Thymus (tissue), 11 donors: ENCODE measurements at regions not wholly inside any gene's neighbourhood (a gene's known extent, or its start where the extent isn't known, plus 50 kb on each side); places are given as distances from the start of the nearest gene placed in this dataset.

Experiments
- DNase-seq, 9 donors: peaks; one replicate each; pipeline ENCODE4 v3.0.0-alpha.2; 2013; ENCODE audit warnings: low spot score in 9 of 9, low read depth in 6 of 9, missing footprints in 1 of 9
- H3K27ac ChIP-seq, 2 donors: one replicate each; pipeline ENCODE4 v1.5.1; 2013; ENCODE audit warnings: control low read depth in 1 of 2, low read depth in 1 of 2, low read length in 1 of 2, mild to moderate bottlenecking in 1 of 2, moderate library complexity in 1 of 2
- H3K27me3 ChIP-seq, 2 donors: one replicate each; pipeline ENCODE4 v1.5.1; 2013; ENCODE audit warnings: low read length in 1 of 2; ENCODE audit not compliant: control insufficient read depth in 2 of 2, insufficient read depth in 1 of 2
- H3K36me3 ChIP-seq, 2 donors: one replicate each; pipeline ENCODE4 v1.5.1; 2013; ENCODE audit warnings: low read length in 1 of 2, mild to moderate bottlenecking in 1 of 2, moderate library complexity in 1 of 2; ENCODE audit not compliant: control insufficient read depth in 2 of 2, insufficient read depth in 2 of 2
- H3K4me1 ChIP-seq, 2 donors: one replicate each; pipeline ENCODE4 v1.5.1; 2013; ENCODE audit warnings: low read length in 2 of 2; ENCODE audit not compliant: control insufficient read depth in 2 of 2, insufficient read depth in 2 of 2
- H3K4me3 ChIP-seq, 2 donors: one replicate each; pipeline ENCODE4 v1.5.1; 2013; ENCODE audit warnings: low read length in 2 of 2, control low read depth in 1 of 2, mild to moderate bottlenecking in 1 of 2
- H3K9me3 ChIP-seq, 2 donors: one replicate each; pipeline ENCODE4 v1.5.1; 2013; ENCODE audit warnings: low read length in 1 of 2, mild to moderate bottlenecking in 1 of 2; ENCODE audit not compliant: control insufficient read depth in 2 of 2, insufficient read depth in 1 of 2
- WGBS: extraction: QIAGEN DNeasy Blood & Tissue Kit; methylation state at CpG from one replicate; pipeline ENCODE4 v1.1.7; 2013; 5-methylcytosine and 5-hydroxymethylcytosine counted together
- donor health status: healthy.

DNA sequence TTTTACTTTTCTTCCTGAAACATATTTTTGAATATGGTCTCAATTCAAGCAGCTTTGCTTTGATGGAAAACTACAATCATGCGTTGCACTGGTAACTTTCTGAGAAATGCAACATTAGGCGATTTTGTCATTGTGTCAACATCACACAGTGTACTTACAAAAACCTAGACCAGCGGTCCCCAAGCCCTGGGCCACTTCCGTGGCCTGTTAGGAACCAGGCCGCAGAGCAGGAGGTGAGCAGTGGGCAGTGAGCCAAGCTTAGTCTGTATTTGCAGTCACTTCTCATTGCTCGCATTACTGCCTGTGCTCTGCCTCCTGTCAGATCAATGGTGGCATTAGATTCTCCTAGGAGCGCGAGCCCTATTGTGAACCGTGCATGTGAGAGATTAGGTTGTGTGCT, 163.7 kb upstream of the NOVA1 start:
- no peaks in the 10 kb centered on the region for H3K4me1 ChIP-seq
- no peaks in the 10 kb centered on the region for H3K27me3 ChIP-seq
- no peak overlapping the region for H3K27ac ChIP-seq
- 93% methylated on average over 9 of the region's 9 CpGs for WGBS
- no peaks in the 10 kb centered on the region for H3K9me3 ChIP-seq
- no peak overlapping the region for H3K4me3 ChIP-seq
- DNase-seq, result no peak
- no peaks in the 10 kb centered on the region for H3K36me3 ChIP-seq

DNA sequence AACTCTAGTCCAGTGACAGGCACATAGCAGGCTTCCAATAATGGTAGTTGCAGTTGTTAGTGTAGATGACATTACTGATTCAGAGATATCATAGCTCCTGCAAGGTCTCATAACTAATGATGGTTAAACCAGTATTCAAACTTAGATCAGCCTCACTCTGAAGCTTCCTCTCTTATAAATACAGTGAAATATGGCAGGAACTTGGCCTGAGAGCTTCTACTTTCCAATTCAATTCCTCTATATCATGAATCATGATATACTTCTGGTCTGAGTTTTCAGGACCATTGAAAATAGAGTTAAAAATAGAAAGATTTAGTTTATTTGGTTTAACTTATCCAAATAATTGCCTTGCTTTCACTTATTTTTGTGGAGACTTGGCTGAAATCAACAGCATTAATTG, 167.5 kb upstream of the NOVA1 start:
- no peak for DNase-seq
- Histone ChIP-seq H3K4me3 (no peak overlapping the region), H3K27me3 (no peaks in the 10 kb centered on the region), H3K27ac (no peak overlapping the region), H3K4me1 (no peaks in the 10 kb centered on the region), H3K36me3 (no peaks in the 10 kb centered on the region), H3K9me3 (no peaks in the 10 kb centered on the region)

DNA sequence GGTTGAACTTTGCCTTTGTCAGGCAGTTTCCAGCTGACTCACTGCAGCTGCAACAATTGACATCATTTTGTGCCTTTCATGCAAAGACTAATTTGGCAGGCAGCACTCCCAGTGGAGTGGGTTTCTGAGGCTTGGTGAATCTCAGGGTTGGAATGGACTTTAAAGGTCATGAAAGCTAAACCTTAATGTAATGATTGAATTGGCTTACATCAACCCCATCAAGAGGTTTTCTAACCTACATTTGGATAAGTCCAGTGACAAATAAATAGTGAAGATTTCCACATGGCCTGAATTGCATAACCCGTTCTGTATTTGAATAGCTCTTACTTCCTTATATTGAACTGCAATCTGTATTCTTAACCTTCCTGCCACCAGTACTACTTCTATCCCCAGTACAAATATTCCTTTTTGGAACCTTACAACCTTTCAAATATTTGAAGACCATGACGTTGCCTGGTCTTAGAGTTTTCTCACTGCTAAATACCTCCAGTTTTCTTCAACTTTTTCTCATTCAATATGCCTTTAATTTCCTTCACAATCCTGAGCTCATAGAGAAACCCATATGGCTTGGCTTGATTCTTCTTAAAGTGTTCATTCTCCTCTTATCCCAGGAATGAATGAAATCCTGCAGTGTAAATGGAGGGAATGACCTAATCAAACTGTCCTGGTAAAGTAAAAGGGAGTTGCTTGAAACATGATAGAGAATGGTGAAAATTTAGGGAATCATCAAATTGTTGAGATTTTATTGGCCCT, 168.1 kb upstream of the NOVA1 start:
- Histone ChIP-seq H3K9me3 (no peaks in the 10 kb centered on the region), H3K36me3 (no peaks in the 10 kb centered on the region), H3K4me3 (no peak overlapping the region), H3K4me1 (no peaks in the 10 kb centered on the region), H3K27ac (no peak overlapping the region), H3K27me3 (no peaks in the 10 kb centered on the region)
- WGBS, result 65% methylated on average over 2 of the region's 2 CpGs
- DNase-seq, result no peak

DNA sequence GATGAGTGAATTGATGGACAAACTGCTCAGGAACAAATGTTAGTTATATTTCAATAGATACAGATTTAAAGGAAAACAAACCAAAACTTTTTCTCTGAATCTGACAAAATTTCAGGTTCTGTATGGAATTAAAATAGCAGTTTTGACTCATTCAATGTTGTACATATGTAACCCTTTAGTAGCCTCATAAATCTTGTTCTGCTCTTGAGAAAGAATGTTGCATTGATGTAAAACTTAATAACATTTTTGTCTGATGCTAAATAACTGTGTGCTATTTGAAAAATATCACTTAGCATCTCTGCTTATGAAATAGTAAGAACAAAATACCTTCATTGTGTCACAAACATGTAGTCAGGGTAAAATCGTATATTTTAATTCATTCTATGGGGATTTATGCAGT, 168.9 kb upstream of the NOVA1 start:
- no peak for DNase-seq
- H3K4me3 ChIP-seq, result no peak overlapping the region
- H3K27me3 ChIP-seq, result no peaks in the 10 kb centered on the region
- no peaks in the 10 kb centered on the region for H3K36me3 ChIP-seq
- WGBS, result 95% methylated on average over 1 of the region's 1 CpG
- H3K27ac ChIP-seq, result no peak overlapping the region
- H3K4me1 ChIP-seq, result no peaks in the 10 kb centered on the region
- no peaks in the 10 kb centered on the region for H3K9me3 ChIP-seq

DNA sequence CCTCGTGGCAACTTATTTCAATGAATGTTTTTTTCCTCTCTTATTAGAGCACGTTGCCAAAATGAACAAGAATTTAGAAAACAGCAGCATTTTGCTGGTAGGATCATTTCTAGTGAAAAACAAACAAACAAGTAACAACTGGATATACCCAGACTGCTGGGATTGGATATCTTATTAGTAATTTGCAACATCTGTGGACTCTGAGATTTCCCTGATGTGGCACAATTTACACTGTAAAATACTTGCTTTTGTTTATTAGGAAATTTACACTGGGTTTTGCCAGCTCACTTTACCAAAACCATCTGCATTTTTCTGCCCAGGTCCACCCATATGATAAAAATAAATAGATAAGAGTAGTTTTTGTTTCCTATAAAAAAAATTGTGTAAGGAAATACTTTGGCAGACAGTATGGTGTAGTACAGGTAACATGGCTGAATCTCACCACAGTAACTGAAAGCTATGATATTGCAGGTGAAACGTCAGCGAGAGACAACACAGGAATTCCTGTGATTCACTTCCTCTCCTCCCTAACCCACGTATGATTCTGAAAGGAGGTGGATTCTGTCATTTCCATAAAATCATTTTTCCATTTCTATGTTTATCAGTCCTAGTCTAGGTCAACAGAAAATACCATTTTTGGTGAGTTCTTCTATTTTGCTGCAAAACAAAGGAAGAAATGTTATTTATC, 176.2 kb upstream of the NOVA1 start:
- Histone ChIP-seq H3K27me3 (no peaks in the 10 kb centered on the region), H3K4me1 (no peaks in the 10 kb centered on the region), H3K27ac (no peak overlapping the region), H3K36me3 (no peaks in the 10 kb centered on the region), H3K4me3 (no peak overlapping the region), H3K9me3 (no peaks in the 10 kb centered on the region)
- 67% methylated on average over 5 of the region's 5 CpGs for WGBS
- DNase-seq, result no peak

- no peak for DNase-seq
Measured at GRCh38 chr14:26775765-26776563, 178.1 kb upstream of the NOVA1 start.

DNA sequence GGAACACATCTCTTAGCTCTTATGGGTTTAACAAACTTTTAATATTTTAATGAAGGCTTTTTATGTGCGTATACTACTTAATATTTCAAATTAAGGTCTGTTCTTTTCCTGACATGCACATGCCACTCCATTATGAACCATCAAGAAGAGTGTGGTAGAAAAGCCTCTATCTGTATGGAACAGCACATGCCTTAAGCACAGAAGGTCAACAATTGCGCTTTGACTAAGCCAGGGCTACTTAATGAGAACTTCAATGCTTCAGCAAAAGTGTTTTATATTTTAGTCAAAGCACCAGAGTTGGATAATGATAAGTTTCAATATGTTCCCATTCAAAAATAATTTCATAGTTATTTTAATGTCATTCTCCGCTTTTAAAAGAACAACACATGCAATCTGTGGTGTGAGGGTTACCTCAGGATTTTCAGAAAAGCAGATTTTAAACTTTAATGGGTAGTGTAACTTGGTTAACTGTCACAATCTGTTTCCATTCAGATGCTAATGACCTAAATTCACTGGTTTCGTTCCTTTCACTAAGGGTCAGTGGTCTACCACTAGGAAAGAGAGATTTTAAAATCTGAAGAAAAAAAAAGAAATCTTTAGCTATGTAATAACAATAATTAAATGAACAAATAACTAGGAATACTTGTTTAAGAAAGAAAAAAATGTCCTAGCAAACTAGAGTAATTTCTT, 193.4 kb upstream of the NOVA1 start:
- DNase-seq, result no peak
- Histone ChIP-seq H3K27ac (no peak overlapping the region), H3K4me3 (no peak overlapping the region), H3K9me3 (no peaks in the 10 kb centered on the region), H3K4me1 (no peaks in the 10 kb centered on the region), H3K27me3 (no peaks in the 10 kb centered on the region), H3K36me3 (no peaks in the 10 kb centered on the region)
- 62% methylated on average over 4 of the region's 4 CpGs for WGBS

More at GRCh38 chr14:26775765-26776563, 178.1 kb upstream of the NOVA1 start:
- 84% methylated on average over 5 of the region's 5 CpGs for WGBS
- no peaks in the 10 kb centered on the region for H3K4me1 ChIP-seq
- no peaks in the 10 kb centered on the region for H3K36me3 ChIP-seq
- H3K4me3 ChIP-seq, result no peak overlapping the region
- no peaks in the 10 kb centered on the region for H3K27me3 ChIP-seq
- H3K9me3 ChIP-seq, result no peaks in the 10 kb centered on the region
- no peak overlapping the region for H3K27ac ChIP-seq

DNA sequence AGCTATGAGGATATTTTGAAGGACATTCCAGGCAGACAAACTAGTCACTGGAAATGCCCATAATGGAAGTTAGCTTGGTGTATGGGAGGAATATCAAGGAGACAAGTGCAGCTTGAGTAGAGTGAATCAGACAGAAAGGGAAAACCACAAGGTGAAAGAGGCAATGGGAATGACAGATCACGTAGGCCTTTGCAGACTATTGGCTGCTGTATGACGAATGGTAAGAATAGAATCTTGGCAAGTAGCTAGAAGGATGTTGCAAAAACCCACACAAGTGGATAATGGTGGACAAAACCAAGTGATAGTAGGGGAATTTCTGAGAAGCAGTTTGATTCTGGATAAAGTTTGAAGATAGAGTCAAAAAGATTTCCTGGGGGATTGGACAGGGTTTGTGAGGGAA, 196.9 kb upstream of the NOVA1 start:
- no peaks in the 10 kb centered on the region for H3K9me3 ChIP-seq
- H3K4me1 ChIP-seq, result no peaks in the 10 kb centered on the region
- DNase-seq, result no peak
- no peaks in the 10 kb centered on the region for H3K27me3 ChIP-seq
- no peak overlapping the region for H3K4me3 ChIP-seq
- H3K36me3 ChIP-seq, result no peaks in the 10 kb centered on the region
- H3K27ac ChIP-seq, result no peak overlapping the region
- WGBS, result 64% methylated on average over 2 of the region's 2 CpGs

- Histone ChIP-seq H3K4me3 (no peak overlapping the region), H3K4me1 (no peaks in the 10 kb centered on the region), H3K9me3 (no peaks in the 10 kb centered on the region), H3K36me3 (no peaks in the 10 kb centered on the region), H3K27me3 (no peaks in the 10 kb centered on the region), H3K27ac (no peak overlapping the region)
- WGBS, result 90% methylated on average over 1 of the region's 1 CpG
- no peak for DNase-seq
Measured at GRCh38 chr14:26808407-26808806, 210.6 kb upstream of the NOVA1 start.
